ENCODE measurements at regions not wholly inside any gene's neighbourhood (a gene's known extent, or its start where the extent isn't known, plus 50 kb on each side); places are given as distances from the start of the nearest gene placed in this dataset.
"Not testable (repeated sequence)": the region's sequence is repeated elsewhere in the genome, so short reads cannot be mapped to it uniquely, and the experiment has no call there.

GRCh38 chr4:135917011-135917410 lies 1615.3 kb downstream of the PCDH18 start:
- DNase-seq, result no peak
- Mint-ChIP-seq H3K4me3 (no peak overlapping the region), H3K36me3 (ENCODE audit: low read depth) (no peaks in the 10 kb centered on the region), H3K27ac (no peak overlapping the region), H3K4me1 (ENCODE audit: low read depth) (no peaks in the 10 kb centered on the region), H3K9me3 (peaks cover 2% of the 10 kb centered on the region), H3K27me3 (ENCODE audit: low read depth) (no peaks in the 10 kb centered on the region)
- CTCF ChIA-PET, result no interaction called here
- intact Hi-C loops (cut with micrococcal nuclease), result no loop called here

GRCh38 chr4:135900956-135901355 lies 1631.3 kb downstream of the PCDH18 start:
- Mint-ChIP-seq H3K36me3 (ENCODE audit: low read depth) (no peaks in the 10 kb centered on the region), H3K4me1 (ENCODE audit: low read depth) (no peaks in the 10 kb centered on the region), H3K27me3 (ENCODE audit: low read depth) (no peaks in the 10 kb centered on the region), H3K4me3 (no peak overlapping the region), H3K27ac (no peak overlapping the region), H3K9me3 (peaks cover 23% of the 10 kb centered on the region)
- CTCF ChIA-PET, result no interaction called here
- intact Hi-C loops (cut with micrococcal nuclease), result no loop called here
- DNase-seq, result no peak

DNA sequence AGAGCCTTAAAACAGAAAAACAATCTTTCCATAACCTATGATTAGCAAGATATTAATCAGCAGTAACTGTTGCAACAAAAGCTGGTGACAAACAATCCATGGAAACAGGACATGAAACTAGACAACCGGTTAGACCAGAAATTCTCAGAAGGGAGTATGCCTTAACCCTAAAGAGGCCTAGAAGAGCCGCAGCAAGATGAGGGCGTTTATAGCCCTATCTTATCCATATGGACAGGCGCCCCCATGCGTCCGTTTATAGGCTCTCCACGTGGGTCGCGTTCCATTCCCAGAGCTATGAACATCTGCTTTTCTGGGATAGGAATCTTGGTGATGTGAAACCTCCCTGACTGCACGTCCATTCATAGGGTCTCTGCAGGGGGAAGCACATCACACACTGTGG lies 1662.7 kb upstream of the PABPC4L start:
- H3K27me3 Mint-ChIP-seq (ENCODE audit: low read depth); H3K9me3 Mint-ChIP-seq; CTCF ChIA-PET; DNase-seq; H3K4me3 Mint-ChIP-seq; H3K36me3 Mint-ChIP-seq (ENCODE audit: low read depth); intact Hi-C loops (cut with micrococcal nuclease); H3K4me1 Mint-ChIP-seq (ENCODE audit: low read depth); H3K27ac Mint-ChIP-seq: not testable (repeated sequence)

DNA sequence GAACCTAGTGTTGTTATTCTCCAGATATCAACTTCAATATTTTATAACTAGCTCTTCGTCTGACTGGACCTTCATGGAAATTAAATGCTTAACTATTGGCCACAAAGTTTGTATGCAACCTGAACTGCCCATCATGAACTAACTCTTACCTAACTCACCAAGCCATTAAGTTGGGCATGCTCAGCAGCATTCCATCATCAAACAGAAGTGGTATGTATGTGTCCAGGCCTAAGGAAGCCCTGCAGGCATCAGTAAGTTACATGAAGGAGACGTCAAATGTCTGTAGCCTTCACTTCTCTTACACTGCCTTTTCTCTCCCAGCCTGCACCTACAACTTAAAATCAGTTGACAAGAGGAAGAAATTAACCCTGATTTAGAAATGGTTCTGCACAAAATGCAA lies 1639.2 kb upstream of the PABPC4L start:
- DNase-seq, result no peak
- Mint-ChIP-seq H3K4me1 (ENCODE audit: low read depth) (no peaks in the 10 kb centered on the region), H3K4me3 (no peak overlapping the region), H3K27ac (no peak overlapping the region), H3K36me3 (ENCODE audit: low read depth) (no peaks in the 10 kb centered on the region), H3K27me3 (ENCODE audit: low read depth) (no peaks in the 10 kb centered on the region), H3K9me3 (peaks cover 7% of the 10 kb centered on the region)
- CTCF ChIA-PET, result no interaction called here
- intact Hi-C loops (cut with micrococcal nuclease), result no loop called here

DNA sequence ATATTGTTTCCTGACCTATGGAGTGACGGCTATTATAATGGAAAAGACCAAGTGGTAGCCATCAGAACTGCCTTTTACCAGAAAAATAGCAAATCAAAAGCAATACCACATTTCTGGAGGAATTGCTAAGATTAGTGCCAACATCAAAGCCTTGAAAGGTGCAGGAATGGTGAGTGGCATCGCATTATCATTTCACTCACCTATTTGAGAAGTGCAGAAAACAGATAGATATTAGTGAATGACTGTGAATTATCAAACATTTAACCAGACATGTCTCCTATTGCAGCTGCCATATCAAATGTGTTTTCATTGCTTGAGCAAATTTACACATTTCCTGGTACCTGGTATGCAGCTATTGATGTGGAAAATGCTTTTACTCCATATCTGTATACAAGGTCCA lies 1638.1 kb upstream of the PABPC4L start:
- H3K9me3 Mint-ChIP-seq, result peaks cover 7% of the 10 kb centered on the region
- intact Hi-C loops (cut with micrococcal nuclease), result no loop called here
- no peaks in the 10 kb centered on the region for H3K27me3 Mint-ChIP-seq (ENCODE audit: low read depth)
- no peaks in the 10 kb centered on the region for H3K36me3 Mint-ChIP-seq (ENCODE audit: low read depth)
- no peak overlapping the region for H3K4me3 Mint-ChIP-seq
- H3K27ac Mint-ChIP-seq, result no peak overlapping the region
- H3K4me1 Mint-ChIP-seq (ENCODE audit: low read depth), result no peaks in the 10 kb centered on the region
- CTCF ChIA-PET, result no interaction called here
- no peak for DNase-seq

- intact Hi-C loops (cut with micrococcal nuclease), result no loop called here
- Mint-ChIP-seq H3K36me3 (ENCODE audit: low read depth) (no peaks in the 10 kb centered on the region), H3K4me1 (ENCODE audit: low read depth) (no peaks in the 10 kb centered on the region), H3K27ac (no peak overlapping the region), H3K4me3 (no peak overlapping the region), H3K27me3 (ENCODE audit: low read depth) (no peaks in the 10 kb centered on the region), H3K9me3 (peaks cover 7% of the 10 kb centered on the region)
- DNase-seq, result no peak
- CTCF ChIA-PET, result no interaction called here
Measured at GRCh38 chr4:135838889-135839288, 1637.3 kb upstream of the PABPC4L start.

DNA sequence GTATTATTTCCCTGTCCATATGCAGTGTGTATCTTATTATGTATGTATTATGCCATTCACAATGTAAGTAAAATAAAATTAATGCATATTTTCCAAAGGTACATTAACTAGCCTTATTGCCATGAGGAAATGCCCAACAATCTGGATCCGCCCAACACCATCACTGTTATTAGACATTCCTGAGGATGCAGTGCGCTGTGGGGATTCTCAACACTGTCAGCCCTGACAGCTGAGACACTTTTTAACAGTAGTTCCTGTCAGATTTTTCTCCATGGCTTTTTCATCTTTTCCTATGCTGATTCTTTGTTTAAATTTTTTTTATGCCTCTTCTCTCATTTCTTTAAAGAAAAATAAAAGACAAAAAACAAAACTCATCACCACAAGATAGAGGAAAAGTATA lies 1632.9 kb upstream of the PABPC4L start:
- peaks cover 1% of the 10 kb centered on the region for H3K9me3 Mint-ChIP-seq
- intact Hi-C loops (cut with micrococcal nuclease), result no loop called here
- no peak overlapping the region for H3K4me3 Mint-ChIP-seq
- no peak for DNase-seq
- H3K4me1 Mint-ChIP-seq (ENCODE audit: low read depth), result no peaks in the 10 kb centered on the region
- no peaks in the 10 kb centered on the region for H3K36me3 Mint-ChIP-seq (ENCODE audit: low read depth)
- H3K27ac Mint-ChIP-seq, result no peak overlapping the region
- CTCF ChIA-PET, result no interaction called here
- H3K27me3 Mint-ChIP-seq (ENCODE audit: low read depth), result no peaks in the 10 kb centered on the region

DNA sequence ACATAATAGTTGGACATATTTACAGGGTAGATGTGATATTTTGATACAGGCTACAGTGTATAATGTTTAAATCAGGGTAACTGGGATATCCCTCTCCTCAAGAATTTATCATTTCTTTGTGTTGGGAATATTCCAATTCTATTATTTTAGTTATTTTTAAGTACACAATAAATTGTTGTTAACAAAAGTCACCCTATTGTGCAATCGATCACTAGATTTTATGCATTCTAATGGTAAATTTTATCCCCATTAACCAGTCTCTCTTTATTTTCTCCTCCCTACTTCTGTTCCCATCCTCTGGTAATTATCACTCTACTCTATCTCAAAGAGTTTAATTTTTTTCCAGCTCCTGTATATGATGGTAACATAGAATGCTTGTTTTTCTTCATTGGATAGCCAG lies 1631.9 kb upstream of the PABPC4L start:
- Mint-ChIP-seq H3K4me1 (ENCODE audit: low read depth) (no peaks in the 10 kb centered on the region), H3K4me3 (no peak overlapping the region), H3K27ac (no peak overlapping the region), H3K27me3 (ENCODE audit: low read depth) (no peaks in the 10 kb centered on the region), H3K9me3 (peaks cover 1% of the 10 kb centered on the region), H3K36me3 (ENCODE audit: low read depth) (no peaks in the 10 kb centered on the region)
- intact Hi-C loops (cut with micrococcal nuclease), result no loop called here
- no peak for DNase-seq
- CTCF ChIA-PET, result no interaction called here

DNA sequence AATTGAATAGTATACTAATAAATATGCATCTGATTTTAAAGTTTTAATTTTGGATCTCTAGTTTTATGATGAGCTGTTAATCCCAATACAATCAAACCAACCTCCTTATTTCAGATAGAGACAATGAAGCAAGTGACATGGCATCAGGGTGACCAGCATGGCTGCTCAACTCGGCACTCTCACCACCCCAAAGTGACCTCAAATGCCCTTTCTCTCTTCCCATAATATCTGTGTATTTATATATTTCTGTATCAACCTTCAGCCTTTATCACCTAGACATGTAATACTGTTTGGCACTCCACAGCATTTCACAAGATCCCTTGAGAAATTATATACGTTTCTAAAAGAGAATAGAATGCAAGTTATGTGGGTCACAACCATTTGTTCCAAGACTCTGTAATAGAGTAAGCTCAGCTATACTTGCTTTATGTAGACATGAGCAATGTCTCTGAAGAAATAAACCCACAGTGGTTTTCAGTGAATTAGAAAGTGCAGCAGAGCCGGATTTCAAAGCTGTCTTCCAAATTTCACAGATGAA lies 1623.2 kb upstream of the PABPC4L start:
- intact Hi-C loops (cut with micrococcal nuclease), result no loop called here
- Mint-ChIP-seq H3K4me1 (ENCODE audit: low read depth) (no peaks in the 10 kb centered on the region), H3K27me3 (ENCODE audit: low read depth) (no peaks in the 10 kb centered on the region), H3K36me3 (ENCODE audit: low read depth) (no peaks in the 10 kb centered on the region), H3K9me3 (peaks cover 5% of the 10 kb centered on the region), H3K27ac (no peak overlapping the region), H3K4me3 (no peak overlapping the region)
- CTCF ChIA-PET, result no interaction called here
- no peak for DNase-seq

- no peak overlapping the region for H3K27ac Mint-ChIP-seq
- DNase-seq, result no peak
- H3K9me3 Mint-ChIP-seq, result peaks cover 5% of the 10 kb centered on the region
- H3K27me3 Mint-ChIP-seq (ENCODE audit: low read depth), result no peaks in the 10 kb centered on the region
- CTCF ChIA-PET, result no interaction called here
- no peak overlapping the region for H3K4me3 Mint-ChIP-seq
- no peaks in the 10 kb centered on the region for H3K4me1 Mint-ChIP-seq (ENCODE audit: low read depth)
- H3K36me3 Mint-ChIP-seq (ENCODE audit: low read depth), result no peaks in the 10 kb centered on the region
- intact Hi-C loops (cut with micrococcal nuclease), result no loop called here
Measured at GRCh38 chr4:135804785-135805184, 1603.2 kb upstream of the PABPC4L start.

DNA sequence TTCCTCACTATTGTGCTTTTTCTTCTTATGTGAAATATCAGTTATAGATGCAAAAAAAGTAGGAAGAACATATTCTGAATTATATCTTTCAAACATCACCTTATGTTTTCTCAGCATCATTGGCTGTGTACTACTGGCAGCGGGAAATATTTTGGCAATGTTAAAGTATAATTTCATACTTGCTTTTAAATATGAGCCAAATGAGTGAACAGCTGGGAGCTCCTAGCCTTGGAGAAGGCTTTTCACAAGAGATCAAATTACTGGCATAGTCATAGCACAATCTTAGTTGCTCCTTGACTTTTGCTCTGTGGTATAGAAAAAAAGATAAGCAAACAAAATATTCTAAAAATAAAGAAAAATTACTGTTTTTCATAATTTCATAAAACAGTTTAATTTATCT lies 1575.8 kb upstream of the PABPC4L start:
- Mint-ChIP-seq H3K4me3 (no peak overlapping the region), H3K4me1 (ENCODE audit: low read depth) (no peaks in the 10 kb centered on the region), H3K27ac (no peak overlapping the region), H3K9me3 (peaks cover 4% of the 10 kb centered on the region), H3K27me3 (ENCODE audit: low read depth) (no peaks in the 10 kb centered on the region), H3K36me3 (ENCODE audit: low read depth) (no peaks in the 10 kb centered on the region)
- intact Hi-C loops (cut with micrococcal nuclease), result no loop called here
- CTCF ChIA-PET, result interaction anchor here (0.6 kb wide), 1 partner anchor 23 kb away, joined by 4 read pairs; no protein-coding TSS in a partner anchor
- no peak for DNase-seq

GRCh38 chr4:135775909-135776308 lies 1574.3 kb upstream of the PABPC4L start:
- no peak for DNase-seq
- no peaks in the 10 kb centered on the region for H3K36me3 Mint-ChIP-seq (ENCODE audit: low read depth)
- H3K27ac Mint-ChIP-seq, result no peak overlapping the region
- no peaks in the 10 kb centered on the region for H3K4me1 Mint-ChIP-seq (ENCODE audit: low read depth)
- intact Hi-C loops (cut with micrococcal nuclease), result no loop called here
- no peak overlapping the region for H3K4me3 Mint-ChIP-seq
- CTCF ChIA-PET, result no interaction called here
- peaks cover 3% of the 10 kb centered on the region for H3K9me3 Mint-ChIP-seq
- no peaks in the 10 kb centered on the region for H3K27me3 Mint-ChIP-seq (ENCODE audit: low read depth)

DNA sequence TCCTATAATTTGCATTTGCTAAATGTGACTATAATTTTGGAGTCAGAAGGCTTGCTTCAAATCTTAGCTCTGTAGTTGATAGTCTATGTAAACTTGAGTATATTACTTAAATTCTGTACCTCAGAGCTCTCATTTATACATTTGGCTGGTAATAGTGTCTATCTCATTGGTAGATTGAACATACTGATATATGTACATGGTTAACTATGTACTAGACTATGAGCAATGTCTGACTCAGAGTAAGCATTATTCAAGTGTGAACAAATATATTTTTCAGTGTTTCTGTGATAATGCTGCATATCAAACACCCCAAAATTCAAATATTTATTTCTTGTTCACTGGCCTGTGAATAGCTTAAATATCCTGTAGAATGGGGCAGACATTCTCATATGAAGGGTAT lies 1568.9 kb upstream of the PABPC4L start:
- H3K4me3 Mint-ChIP-seq, result no peak overlapping the region
- intact Hi-C loops (cut with micrococcal nuclease), result no loop called here
- CTCF ChIA-PET, result no interaction called here

GRCh38 chr4:135744928-135745327 lies 1543.3 kb upstream of the PABPC4L start:
- Mint-ChIP-seq H3K36me3 (ENCODE audit: low read depth) (no peaks in the 10 kb centered on the region), H3K4me3 (no peak overlapping the region), H3K27me3 (ENCODE audit: low read depth) (no peaks in the 10 kb centered on the region), H3K9me3 (peaks cover 9% of the 10 kb centered on the region), H3K27ac (no peak overlapping the region), H3K4me1 (ENCODE audit: low read depth) (no peaks in the 10 kb centered on the region)
- no peak for DNase-seq
- CTCF ChIA-PET, result interaction anchor here (0.7 kb wide), 1 partner anchor 584 kb away, joined by 6 read pairs; no protein-coding TSS in a partner anchor
- intact Hi-C loops (cut with micrococcal nuclease), result no loop called here

More for the DNA sequence above, 1568.9 kb upstream of the PABPC4L start:
- Mint-ChIP-seq H3K36me3 (ENCODE audit: low read depth) (no peaks in the 10 kb centered on the region), H3K9me3 (peaks cover 13% of the 10 kb centered on the region), H3K27ac (no peak overlapping the region), H3K27me3 (ENCODE audit: low read depth) (no peaks in the 10 kb centered on the region), H3K4me1 (ENCODE audit: low read depth) (no peaks in the 10 kb centered on the region)
- DNase-seq, result no peak
